Fibroblast of lung (primary cell): ENCODE measurements at regions not wholly inside any gene's neighbourhood (a gene's known extent, or its start where the extent isn't known, plus 50 kb on each side); places are given as distances from the start of the nearest gene placed in this dataset.

ENCODE experiments used
- CTCF ChIP-seq, 2 donors: IDR thresholded peaks in 1 of 2; conservative IDR thresholded peaks in 1 of 2; 1 replicate in 1 of 2; 2 replicates in 1 of 2; pipeline ENCODE4 v1.5.1; 2011 to 2012; ENCODE audit warnings: low read length in 2 of 2, control low read depth in 1 of 2, inconsistent platforms in 1 of 2, low read depth in 1 of 2, mild to moderate bottlenecking in 1 of 2
- EZH2 ChIP-seq: IDR thresholded peaks from 2 replicates; pipeline ENCODE4 v1.5.1; 2012; ENCODE audit warnings: low read length, control low read depth, mild to moderate bottlenecking; ENCODE audit errors: missing control alignments

DNA sequence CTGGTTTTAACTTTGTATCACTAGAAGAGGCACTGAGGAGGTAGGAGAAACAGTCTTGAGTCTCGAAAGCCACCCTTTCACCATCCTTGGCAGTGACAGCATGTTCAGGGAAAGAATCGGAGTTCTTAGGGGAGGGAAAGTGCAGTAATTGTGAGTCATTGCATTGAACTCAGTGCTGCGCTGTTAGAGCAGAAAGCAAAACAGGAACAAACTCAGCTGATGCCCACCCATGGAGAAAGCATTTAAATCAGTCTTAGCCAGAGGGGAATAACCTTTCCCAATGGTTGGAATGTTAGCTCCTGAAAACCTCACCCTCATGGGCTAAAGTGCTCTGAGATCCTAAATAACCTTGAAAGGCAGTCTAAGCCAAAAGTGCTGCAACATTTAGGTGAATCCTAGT, 845.6 kb upstream of the CNTNAP5 start:
- no peak for TF ChIP-seq CTCF (conservative IDR thresholded peaks at IDR 0.05 in 1 of 2, IDR thresholded peaks at IDR 0.05 in 1 of 2; ENCODE audit: low read depth in 1 of 2, low read length in 2 of 2)
- no peak for TF ChIP-seq EZH2
